ENCODE measurements at regions not wholly inside any gene's neighbourhood (a gene's known extent, or its start where the extent isn't known, plus 50 kb on each side); places are given as distances from the start of the nearest gene placed in this dataset.

- H3K9me3 ChIP-seq (ENCODE audit: control extremely low read depth in 1 of 3, control insufficient read depth in 2 of 3, insufficient read depth in 1 of 3, low read length in 2 of 3): peaks cover 0 to 1% (median 0%) of the 10 kb centered on the region in 3 donors
- no peak overlapping the region for H2AFZ ChIP-seq (ENCODE audit: insufficient read depth, low read depth, low read length, poor library complexity, severe bottlenecking)
- Mint-ChIP-seq H3K4me3 (no peak overlapping the region), H3K27me3 (peaks cover 23% of the 10 kb centered on the region), H3K9me3 (ENCODE audit: insufficient read depth) (no peaks in the 10 kb centered on the region), H3K4me1 (no peaks in the 10 kb centered on the region), H3K27ac (no peak overlapping the region)
- H4K20me1 ChIP-seq (ENCODE audit: control insufficient read depth, insufficient read depth, low read length, poor library complexity, severe bottlenecking): no peaks in the 10 kb centered on the region
- ChIA-PET CTCF (no interaction called here), POLR2A (no interaction called here)
- no peaks in the 10 kb centered on the region for H3K4me1 ChIP-seq (ENCODE audit: control insufficient read depth in 2 of 2, insufficient read depth in 2 of 2, low read length in 2 of 2)
- no peak for DNase-seq
- H3K36me3 ChIP-seq (replicated peaks in 1 of 2; ENCODE audit: control extremely low read depth in 1 of 2, control insufficient read depth in 1 of 2, extremely low read depth in 1 of 2, insufficient read depth in 2 of 2, low read length in 1 of 2): no peaks in the 10 kb centered on the region
- no peak for TF ChIP-seq EZH2 (IDR thresholded peaks at IDR 0.05; ENCODE audit: borderline replicate concordance, insufficient read depth, low read depth, low read length, poor library complexity, severe bottlenecking)
- no peak for TF ChIP-seq CTCF (IDR thresholded peaks at IDR 0.05)
- H3K4me2 ChIP-seq (replicated peaks; ENCODE audit: low read depth, low read length, poor library complexity, severe bottlenecking): no peak overlapping the region
- no peaks in the 10 kb centered on the region for H3K27me3 ChIP-seq (replicated peaks in 1 of 4; ENCODE audit: control extremely low read depth in 1 of 4, control insufficient read depth in 3 of 4, insufficient read depth in 4 of 4, low read length in 3 of 4)
- no peak for ATAC-seq (ENCODE audit: low read depth)
- H3K27ac ChIP-seq (ENCODE audit: low read length in 2 of 2): no peak overlapping the region
- intact Hi-C loops (cut with micrococcal nuclease): no loop called here
- H3K79me2 ChIP-seq (ENCODE audit: control insufficient read depth, insufficient read depth, low read length): no peaks in the 10 kb centered on the region
- H3K9ac ChIP-seq (ENCODE audit: low read length): no peak overlapping the region
- no peak overlapping the region for H3K4me3 ChIP-seq (ENCODE audit: control extremely low read depth in 1 of 5, extremely low read depth in 1 of 5, insufficient read depth in 1 of 5, low read depth in 2 of 5, low read length in 4 of 5)
- WGBS (ENCODE audit: insufficient coverage): 95% methylated on average over 5 of the region's 10 CpGs
Observed at GRCh38 chr14:76292561-76292960, 83.4 kb upstream of the ESRRB start.

- TF ChIP-seq CTCF (IDR thresholded peaks at IDR 0.05) (no peak), EZH2 (IDR thresholded peaks at IDR 0.05; ENCODE audit: borderline replicate concordance, insufficient read depth, low read depth, low read length, poor library complexity, severe bottlenecking) (no peak)
- no peaks in the 10 kb centered on the region for H3K4me1 ChIP-seq (ENCODE audit: control insufficient read depth in 2 of 2, insufficient read depth in 2 of 2, low read length in 2 of 2)
- CTCF ChIA-PET: no interaction called here
Observed at GRCh38 chr14:76293221-76293620, 82.7 kb upstream of the ESRRB start.

More at GRCh38 chr14:76293221-76293620, 82.7 kb upstream of the ESRRB start:
- Histone ChIP-seq H3K9ac (ENCODE audit: low read length) (no peak overlapping the region), H3K27me3 (replicated peaks in 1 of 4; ENCODE audit: control extremely low read depth in 1 of 4, control insufficient read depth in 3 of 4, insufficient read depth in 4 of 4, low read length in 3 of 4) (no peaks in the 10 kb centered on the region), H4K20me1 (ENCODE audit: control insufficient read depth, insufficient read depth, low read length, poor library complexity, severe bottlenecking) (no peaks in the 10 kb centered on the region), H3K36me3 (replicated peaks in 1 of 2; ENCODE audit: control extremely low read depth in 1 of 2, control insufficient read depth in 1 of 2, extremely low read depth in 1 of 2, insufficient read depth in 2 of 2, low read length in 1 of 2) (no peaks in the 10 kb centered on the region), H3K4me3 (ENCODE audit: control extremely low read depth in 1 of 5, extremely low read depth in 1 of 5, insufficient read depth in 1 of 5, low read depth in 2 of 5, low read length in 4 of 5) (no peak overlapping the region), H3K79me2 (ENCODE audit: control insufficient read depth, insufficient read depth, low read length) (no peaks in the 10 kb centered on the region), H3K4me2 (replicated peaks; ENCODE audit: low read depth, low read length, poor library complexity, severe bottlenecking) (no peak overlapping the region), H3K9me3 (ENCODE audit: control extremely low read depth in 1 of 3, control insufficient read depth in 2 of 3, insufficient read depth in 1 of 3, low read length in 2 of 3) (peaks cover 0 to under 1% (median 0%) of the 10 kb centered on the region in 3 donors), H3K27ac (ENCODE audit: low read length in 2 of 2) (no peak overlapping the region), H2AFZ (ENCODE audit: insufficient read depth, low read depth, low read length, poor library complexity, severe bottlenecking) (no peak overlapping the region)
- H3K27me3 Mint-ChIP-seq: peaks cover 23% of the 10 kb centered on the region
- H3K4me1 Mint-ChIP-seq: no peaks in the 10 kb centered on the region
- H3K9me3 Mint-ChIP-seq (ENCODE audit: insufficient read depth): no peaks in the 10 kb centered on the region
- WGBS (ENCODE audit: insufficient coverage): 100% methylated on average over 2 of the region's 3 CpGs
- H3K4me3 Mint-ChIP-seq: no peak overlapping the region
- POLR2A ChIA-PET: no interaction called here
- DNase-seq: no peak
- no peak overlapping the region for H3K27ac Mint-ChIP-seq
- ATAC-seq (ENCODE audit: low read depth): no peak
- intact Hi-C loops (cut with micrococcal nuclease): no loop called here
